GM19351 (cell line): ENCODE measurements at regions not wholly inside any gene's neighbourhood (a gene's known extent, or its start where the extent isn't known, plus 50 kb on each side); places are given as distances from the start of the nearest gene placed in this dataset.

Experiments
- ATAC-seq: cut with Tn5 transposase; IDR thresholded peaks from one replicate; pipeline ENCODE4 v1.9.1; 2021; ENCODE audit warnings: mild to moderate bottlenecking, moderate library complexity; ENCODE audit not compliant: unreplicated experiment

DNA sequence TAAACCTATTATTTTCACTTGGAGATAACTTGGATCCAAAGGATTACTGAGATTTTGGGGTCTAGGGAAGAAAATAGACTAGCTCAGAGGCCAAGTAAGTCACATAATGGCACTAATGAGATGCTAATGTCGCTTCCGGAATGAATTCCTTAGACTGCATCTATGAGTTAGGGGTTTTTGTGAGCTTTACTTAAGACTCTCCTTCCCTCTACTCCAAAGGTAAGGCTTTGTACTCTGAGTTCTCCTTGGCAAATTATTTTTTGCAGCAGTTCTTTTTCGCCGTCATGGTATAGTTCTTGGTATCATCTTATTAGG, 143.9 kb upstream of the KLF14 start:
- ATAC-seq = no peak

DNA sequence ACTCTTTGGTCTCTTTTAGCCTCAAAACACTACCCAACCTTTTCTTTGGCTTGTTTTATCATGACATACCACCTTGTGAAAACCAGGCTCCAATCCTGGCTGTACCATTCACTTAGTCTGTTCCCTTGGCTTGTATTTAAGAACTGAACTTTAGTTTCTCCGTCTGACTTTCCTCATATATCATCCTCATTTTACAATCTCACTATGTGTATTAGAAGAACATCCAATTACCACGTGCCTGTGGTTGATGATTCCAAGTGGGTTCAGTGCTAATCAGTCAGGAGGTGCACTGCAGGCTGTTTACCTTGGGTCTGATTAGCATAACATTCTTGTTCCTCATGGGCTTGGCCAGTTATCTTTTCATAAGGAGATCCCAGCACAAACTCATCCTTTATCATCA, 144.8 kb upstream of the KLF14 start:
- no peak for ATAC-seq

DNA sequence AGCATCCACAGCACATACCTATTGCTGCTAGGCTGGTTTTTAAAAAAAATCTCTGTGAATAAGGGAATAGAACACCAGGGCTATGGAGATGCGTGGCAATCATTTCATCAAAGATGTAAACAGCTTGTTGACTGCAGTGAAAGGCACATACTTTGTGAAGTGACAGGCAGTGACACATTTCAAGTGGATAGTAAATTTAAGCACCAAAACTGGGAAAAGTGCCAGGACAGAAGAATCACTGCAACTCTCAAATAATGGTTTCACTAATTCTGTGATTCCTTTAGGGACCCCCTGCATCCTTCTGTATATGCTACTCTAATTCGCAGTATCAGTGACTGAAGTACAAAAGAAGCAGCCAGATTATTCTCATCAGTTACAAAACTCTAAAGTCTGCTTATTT, 145.2 kb upstream of the KLF14 start:
- no peak for ATAC-seq

DNA sequence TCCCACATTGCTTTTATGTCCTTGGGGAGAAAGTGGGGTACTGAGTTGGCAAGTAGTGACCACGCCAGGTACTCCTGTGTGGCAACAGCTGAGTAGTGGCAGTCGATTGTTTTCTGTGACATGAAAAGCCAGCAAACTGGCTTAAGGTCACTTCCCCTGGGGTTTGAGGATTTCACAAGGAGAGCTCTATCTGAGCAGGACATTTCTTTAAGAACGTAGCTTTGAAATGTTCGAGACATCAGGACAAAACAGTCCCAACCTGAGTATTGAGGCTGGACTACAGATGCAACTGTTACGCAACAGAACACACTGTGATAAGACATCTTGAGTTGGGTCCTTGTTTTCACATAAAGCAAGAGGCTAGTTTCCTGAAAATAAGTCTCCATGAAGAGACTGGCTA, 146.7 kb upstream of the KLF14 start:
- no peak for ATAC-seq

DNA sequence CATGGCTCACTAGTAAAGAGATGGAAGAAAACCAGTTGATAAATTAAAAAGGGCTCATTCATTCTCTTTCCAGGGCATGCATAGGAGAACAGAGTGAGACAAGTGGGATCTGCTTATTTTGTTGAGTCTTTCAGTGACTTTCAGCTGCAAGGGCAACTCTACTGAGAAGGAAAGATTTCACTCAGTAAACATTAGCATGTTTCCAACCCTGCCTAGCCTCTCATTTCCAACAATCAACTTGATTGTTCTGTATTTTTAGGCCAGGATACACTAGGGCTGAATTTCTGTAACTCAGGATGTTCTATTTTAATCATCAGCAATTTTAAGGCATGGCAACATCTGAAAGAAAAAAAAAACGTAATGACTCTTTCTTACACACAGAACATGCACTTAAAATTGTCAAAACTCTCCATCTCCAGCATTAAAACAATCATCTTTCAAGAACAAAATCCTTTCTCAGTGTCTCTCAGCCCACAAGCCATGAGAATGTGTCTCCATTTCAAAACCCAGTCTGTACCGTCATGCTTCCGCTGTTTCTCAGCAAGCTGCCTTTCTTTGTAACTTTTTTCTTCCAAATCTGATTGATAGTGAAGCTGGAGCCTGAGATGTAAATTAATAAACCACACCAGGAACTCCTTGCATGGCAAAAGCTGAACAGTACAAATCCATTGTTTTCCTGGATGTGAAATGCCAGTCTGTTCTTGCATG, 147.2 kb upstream of the KLF14 start:
- no peak for ATAC-seq

DNA sequence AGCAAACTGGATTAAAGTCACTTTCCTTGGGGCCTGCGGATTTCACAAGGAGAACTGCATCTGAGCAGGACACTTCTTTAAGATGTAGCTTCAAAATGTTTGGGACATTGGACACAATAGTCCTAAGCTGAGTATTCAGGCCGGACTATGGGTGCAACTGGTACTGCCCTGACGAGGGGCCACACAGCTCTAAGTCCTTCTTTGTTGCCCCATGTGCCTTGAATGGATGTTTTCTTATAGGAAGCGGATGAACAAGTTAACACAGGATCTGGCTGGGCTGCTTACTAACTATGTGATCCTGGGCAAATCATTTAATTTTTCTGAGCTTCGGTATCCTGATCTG, 147.8 kb upstream of the KLF14 start:
- no peak for ATAC-seq

DNA sequence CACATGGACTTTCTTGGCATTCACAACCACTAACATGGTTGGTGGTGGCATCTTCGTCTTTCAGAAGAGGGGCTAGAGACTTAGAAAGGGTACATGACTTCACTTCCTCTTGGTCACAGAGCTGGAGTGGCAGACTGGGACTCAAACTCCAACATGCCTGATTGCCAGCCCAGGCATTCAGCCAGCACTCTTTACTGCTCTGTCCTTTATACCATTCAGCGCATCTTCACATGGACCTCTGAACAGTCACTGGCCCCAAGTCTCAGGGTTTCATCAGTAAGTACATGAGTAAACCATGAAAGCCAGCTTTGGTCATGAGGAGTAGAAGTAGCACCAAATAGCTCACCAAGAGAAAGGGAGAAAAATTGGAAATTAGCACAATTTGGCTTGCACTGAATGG, 148.4 kb upstream of the KLF14 start:
- ATAC-seq = no peak

DNA sequence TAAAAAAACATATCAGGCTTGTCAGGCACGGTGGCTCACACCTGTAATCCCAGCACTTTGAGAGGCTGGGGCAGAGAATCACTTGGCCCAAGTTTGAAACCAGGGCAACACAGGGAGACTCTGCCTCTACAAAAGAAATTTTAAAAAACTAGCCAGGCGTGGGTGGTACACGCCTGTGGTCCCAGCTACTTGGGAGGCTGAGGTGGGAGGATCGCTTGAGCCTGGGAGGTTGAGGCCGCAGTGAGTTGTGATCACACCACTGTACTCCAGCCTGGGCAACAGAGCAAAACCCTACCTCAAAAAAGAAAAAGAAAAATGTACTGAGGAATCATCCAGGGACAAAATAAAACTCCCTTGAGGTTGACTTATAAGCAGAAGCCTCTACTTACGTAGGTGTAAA, 149.9 kb upstream of the KLF14 start:
- no peak for ATAC-seq

DNA sequence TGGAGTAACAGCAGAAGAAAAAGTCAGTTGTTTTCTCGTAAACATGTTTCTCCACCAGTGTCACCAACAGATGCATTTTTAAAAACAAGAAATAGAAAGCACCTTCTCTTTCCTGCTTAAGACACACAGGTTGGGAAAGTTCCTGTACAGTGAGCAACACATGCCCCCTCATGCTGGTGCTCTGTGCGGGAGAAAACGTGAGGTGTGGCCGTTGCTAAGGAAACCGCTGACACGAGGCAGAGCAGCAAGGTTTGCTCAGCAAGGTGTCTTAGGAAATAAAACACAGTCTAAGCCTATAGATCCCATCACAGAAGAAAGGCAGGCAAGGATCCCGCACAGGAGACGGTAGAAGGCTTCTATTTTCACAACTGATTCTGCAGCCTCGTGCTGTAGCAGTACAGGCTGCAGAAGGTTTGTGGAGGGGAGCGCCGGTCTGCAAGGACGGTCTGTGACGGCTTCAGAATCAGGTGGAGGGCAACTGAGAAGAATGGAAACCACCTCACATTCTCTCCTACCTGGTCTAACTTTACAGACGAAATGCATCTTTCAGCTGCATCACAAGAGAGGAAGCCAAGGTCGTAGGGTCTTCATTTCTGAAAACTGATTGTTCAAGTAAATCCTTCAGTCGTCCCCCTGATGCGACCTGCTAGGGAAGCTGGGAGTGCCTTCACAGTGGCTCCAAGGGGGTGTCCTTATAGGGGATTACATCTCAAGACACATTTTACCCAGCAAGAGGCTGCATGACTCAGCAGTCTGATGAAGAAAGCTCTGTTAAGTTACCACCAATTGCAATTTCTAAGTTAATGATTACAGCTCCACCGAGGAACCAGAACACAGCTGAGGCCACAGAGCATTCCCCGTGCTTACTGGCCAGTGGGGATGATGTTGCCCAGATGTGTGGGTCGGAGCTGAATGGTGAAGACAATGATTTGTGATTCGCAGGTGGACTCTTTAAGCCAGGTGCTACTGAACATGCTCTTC, 150.7 kb upstream of the KLF14 start:
- no peak for ATAC-seq

DNA sequence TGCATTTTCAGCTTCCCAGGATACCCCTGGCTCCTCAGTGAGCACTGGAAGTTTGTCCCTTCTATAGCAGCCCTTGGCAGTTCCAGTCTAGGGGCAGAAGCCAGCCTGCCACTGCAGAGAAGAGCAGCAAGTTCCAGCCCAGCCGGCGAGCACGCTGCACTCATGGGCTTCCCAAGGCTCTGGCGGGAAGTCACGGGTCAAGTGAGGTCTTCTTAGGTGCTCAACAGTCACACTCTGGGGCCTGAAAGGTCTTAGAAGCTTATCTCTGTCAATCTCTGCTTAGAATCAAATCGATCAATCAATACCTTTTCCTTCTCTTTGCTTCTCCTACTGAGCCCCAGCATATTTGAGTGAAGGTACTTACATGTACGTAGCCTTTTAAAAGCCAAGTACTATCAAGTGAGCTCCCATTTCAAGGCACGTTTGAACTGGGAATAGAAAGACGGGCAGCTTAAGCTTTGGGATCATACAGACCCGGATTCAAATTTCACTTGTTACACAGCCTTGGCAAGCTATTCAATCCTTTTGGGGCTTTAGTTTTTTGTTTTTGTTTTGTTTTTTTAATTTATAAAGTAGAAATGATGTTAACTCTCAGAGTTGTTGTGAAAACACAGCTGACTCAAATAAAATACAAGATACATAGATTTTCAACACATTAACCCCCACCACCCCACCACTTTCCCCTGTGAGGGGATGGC, 152.6 kb upstream of the KLF14 start:
- ATAC-seq = no peak

DNA sequence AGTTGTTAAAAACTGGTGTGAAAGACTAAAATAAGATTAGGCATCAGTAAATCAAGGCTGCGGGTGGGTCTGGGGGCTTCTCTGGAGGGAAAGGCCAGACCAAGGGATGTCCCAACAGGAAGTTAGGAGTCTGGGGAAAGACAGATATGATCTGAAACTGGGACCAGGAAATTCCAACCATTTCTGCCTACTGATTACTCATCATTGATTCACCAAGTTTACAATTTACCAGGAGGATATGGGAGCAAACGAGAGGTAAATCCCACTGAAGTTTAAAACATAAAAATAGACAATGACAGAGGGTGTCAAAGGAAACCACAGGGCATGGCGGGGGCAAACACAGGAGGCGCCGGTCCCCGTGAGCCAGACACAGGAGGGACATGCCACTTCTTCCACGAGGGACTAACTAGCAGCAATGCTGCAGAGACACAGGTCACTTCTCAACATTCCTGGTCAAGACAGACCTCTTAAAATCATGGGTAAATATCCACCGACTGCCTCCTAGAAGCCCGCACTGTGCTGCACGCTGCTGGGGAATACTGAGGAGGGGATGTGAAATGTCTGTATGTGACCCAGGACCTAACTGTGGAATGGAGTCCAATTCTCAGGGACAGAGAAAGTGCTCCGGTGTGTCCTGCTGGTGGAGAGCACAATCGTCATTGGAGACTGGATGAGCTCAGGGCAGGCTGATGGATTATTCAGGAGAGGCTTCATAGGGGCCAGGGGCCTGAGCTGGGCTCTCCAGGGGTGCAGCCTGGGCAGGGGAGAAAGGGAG, 153.4 kb upstream of the KLF14 start:
- no peak for ATAC-seq

DNA sequence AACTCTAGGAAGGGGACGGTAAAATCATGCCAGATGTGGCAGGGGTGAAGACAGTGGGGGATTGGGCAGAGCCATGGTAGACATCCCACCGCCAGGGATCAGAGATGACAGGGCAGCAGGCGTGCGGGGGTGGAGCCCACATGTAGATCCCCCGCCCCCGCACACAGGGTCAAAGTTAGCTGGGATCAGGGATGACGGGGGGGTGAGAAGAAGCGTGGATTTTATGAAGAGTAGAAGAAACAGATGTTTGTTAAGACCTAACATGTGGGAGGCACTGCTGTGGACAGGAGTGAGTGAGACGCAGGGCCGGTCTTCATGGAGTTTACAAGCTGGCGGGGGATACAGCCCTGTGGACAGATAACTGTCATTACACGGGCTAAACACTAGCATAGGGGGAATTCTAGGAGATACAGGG, 154.0 kb upstream of the KLF14 start:
- no peak for ATAC-seq

DNA sequence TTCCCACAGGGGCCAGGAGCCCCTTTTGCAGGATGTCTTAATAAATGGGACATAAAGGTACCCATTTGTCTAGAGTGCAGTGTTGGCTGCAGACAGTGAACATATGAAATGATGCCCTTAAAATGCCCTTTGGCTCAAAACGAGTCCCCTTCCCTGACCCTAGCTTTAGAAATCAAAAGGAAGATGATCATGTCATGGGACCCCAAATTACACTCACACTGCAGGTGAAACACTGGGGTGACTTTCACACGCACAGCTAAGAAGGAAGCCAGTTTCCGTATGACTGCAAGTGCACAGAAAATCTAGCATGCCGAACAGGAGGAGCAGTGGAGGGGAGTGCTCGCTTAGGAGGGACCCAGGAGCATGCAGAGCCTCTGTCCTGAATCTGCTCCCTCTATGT, 154.5 kb upstream of the KLF14 start:
- no peak for ATAC-seq

DNA sequence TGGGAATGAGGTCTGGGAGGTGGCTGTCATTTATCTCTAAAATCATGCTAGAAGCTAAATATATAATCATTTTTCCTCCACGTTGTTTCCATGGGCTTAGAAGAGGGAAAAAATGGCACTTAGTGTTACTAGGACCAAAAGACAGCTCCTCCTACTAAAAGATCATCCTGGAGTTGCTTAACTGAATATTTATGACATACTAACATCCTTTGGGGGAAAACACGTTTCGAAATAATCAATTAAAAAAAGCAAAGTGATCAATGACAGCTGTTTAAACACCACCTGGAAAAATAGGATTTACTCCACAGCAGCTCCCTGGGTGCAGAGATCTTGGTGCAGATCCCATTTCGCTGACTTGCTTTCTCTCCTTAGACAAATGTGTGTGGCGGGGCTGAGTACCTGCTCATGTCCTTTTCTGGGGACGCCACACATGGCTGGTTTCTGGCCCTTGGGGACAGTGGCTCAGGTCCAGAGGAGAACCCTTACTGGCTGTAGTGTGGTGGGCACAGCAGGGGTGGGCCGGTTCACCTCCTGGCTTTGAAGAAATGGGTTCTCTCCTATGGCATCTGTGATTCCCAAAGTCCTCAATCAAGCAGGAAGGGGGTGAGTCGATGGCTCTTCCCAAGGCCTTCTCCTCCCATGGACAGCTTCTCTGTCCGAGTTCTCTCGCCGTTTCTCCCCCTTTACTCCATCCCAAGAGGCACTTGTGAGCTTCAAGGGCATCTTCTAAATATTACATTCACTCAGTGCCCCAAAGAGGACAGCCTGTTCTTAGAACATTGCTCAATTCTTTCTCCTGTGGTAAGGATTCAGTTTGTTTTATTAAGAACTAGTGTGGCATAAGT, 156.4 kb upstream of the KLF14 start:
- ATAC-seq = no peak

DNA sequence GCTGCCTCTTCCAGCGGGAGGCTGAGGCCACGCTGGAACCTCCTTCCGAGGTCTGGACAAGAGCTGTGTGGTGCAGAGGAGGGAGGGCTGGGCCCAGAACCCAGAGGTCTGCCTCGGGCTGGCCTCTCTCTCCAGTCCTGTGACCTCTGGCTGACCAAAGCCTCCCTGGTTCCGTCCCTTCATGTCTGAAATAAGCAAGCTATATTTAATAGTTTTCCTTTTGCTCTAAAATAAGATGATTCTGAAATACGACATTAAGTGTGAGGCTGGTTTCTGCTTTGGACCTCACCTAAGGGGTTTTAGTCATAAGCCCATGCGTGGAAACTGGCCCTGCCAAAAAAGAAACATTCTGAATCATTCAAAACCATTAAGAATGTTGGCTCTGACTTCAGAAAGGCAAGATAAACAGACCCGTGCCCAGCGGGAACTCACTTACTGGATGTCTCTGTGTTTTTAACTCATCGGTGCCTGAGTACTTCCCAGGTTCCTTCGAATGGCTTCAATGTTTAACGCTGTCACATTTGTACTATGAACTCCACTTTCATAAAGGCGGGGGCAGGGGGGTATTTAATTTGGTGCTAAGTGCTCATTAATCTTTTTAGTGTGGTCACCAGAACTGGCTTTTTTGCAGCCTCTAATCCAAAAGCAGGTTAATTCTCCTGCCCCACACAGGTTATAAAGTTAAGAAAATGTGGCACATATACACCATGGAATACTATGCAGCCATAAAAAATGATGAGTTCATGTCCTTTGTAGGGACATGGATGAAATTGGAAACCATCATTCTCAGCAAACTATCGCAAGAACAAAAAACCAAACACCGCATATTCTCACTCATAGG, 157.5 kb upstream of the KLF14 start:
- no peak for ATAC-seq

DNA sequence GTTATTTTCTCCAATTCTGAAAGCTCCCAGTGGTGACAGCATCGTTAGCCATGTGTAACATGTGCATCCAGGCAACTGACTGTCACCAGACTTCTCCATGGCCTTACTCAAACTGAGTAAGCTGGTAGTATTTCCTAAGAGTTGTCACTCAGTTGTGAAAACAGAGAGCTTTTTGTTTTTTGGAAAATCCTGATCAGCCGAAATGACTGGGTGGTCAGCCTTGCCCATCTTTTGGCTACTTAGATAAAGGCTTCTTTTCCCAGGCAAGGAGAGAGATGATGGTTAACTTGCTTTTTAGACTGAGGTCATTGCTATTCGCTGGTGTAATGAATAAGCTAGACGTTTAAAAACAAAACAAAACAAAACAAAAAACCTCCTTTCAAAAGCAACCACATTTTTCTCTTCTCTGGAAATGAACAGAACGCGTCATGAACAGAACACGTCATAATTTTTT, 159.5 kb upstream of the KLF14 start:
- ATAC-seq = no peak

DNA sequence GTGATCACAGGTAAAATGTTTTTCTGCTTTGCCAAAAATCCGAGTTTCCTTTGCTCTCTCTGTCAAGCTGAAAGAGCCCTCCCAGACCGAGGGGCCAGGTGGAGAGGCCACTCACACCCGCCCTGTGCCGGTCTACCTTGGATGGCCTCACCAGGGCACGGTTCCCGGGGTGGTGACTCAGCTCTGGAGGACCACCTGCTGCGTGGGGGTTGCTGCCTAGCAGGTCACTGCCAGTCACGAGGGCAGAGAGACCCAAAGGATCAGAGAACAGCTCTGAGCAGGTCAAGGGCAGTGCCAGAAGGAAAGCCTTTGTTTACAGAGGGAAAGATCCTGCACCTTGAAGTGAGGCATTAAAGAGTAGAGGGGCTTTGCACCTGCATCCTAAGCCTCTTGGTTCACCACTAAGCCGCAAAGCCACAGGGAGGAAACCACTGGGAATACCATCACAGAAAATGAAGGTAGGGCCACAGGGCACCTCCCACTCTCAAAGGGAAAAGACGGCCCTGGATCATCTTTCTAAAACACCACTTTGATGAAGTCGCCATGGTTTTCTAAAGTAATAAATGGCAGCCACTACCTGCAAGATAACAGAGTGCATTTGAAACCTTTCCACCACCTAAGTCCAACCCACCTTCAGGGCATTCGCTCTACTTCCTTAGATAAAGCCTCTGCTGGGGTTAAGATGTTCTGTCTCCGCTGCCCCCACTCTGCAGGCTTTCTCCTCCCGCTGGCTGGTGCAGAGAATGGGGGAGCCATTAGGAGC, 160.3 kb upstream of the KLF14 start:
- ATAC-seq = no peak

DNA sequence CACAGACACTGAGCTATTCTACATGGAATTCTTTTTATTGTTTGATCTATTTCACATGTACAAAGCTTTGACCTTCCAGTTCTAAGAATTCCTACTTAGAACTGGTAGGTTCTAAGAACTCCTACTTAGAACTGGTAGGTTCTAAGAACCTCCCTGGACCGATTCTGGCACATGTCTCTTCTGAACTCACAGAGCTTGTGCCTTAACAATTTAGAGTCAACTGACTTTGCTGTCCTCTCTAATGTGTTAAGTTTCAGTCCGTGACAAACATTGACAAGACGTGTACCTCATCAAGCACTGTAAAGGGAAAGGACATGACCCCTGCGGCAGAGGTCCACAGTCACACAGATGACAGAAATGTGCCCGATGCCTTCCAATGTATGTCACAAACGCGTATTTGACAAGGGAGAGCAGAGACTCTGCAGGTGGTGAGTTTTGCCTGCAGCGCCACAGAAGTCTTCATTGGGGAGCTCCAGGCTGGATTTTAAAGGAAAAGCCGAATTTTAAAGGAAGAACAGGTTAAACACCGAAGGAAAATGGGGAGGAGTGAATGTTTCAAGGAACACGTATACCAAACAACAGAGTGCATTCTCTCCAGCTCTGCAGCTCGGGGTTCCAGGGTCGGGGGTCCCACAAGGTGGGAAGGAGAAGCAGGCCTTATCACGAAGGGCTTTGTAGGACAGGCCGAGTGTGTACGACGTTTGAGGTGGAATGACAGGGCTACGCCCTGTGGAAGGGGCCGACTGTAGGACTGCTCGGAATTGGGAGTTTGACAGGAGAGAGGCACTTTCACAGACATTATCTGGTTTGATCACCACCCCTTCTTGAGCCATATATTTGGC, 161.1 kb upstream of the KLF14 start:
- ATAC-seq = no peak
